GM21390 (cell line): ENCODE measurements at regions not wholly inside any gene's neighbourhood (a gene's known extent, or its start where the extent isn't known, plus 50 kb on each side); places are given as distances from the start of the nearest gene placed in this dataset.
"Not testable (repeated sequence)": the region's sequence is repeated elsewhere in the genome, so short reads cannot be mapped to it uniquely, and the experiment has no call there.

Experiments
- ATAC-seq: cut with Tn5 transposase; IDR thresholded peaks from one replicate; pipeline ENCODE4 v1.9.1; 2021; ENCODE audit not compliant: unreplicated experiment

- ATAC-seq = no peak
These were observed 75.0 kb upstream of the FST start for GRCh38 chr5:53405396-53405795.

GRCh38 chr5:53406630-53407316 lies 73.7 kb upstream of the FST start:
- no peak for ATAC-seq

GRCh38 chr5:53407373-53407772 lies 73.1 kb upstream of the FST start:
- no peak for ATAC-seq

GRCh38 chr5:53411388-53411787 lies 69.0 kb upstream of the FST start:
- ATAC-seq = no peak

DNA sequence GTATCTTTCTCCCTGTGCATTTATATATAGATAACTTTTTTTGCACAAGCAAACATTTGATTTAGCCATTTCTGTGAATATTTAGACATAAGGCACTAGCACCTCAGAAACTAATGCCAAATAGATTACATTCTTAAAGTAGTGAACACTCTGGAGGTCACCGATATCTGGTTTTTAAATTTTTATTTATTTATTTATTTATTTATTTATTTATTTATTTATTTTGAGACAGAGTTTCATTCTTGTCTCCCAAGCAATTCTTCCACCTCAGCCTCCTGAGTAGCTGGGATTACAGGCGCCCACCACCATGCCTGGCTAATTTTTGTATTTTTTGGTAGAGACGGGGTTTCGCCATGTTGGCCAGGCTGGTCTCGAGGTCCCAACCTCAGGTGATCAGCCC lies 67.9 kb upstream of the FST start:
- not testable (repeated sequence) for ATAC-seq

DNA sequence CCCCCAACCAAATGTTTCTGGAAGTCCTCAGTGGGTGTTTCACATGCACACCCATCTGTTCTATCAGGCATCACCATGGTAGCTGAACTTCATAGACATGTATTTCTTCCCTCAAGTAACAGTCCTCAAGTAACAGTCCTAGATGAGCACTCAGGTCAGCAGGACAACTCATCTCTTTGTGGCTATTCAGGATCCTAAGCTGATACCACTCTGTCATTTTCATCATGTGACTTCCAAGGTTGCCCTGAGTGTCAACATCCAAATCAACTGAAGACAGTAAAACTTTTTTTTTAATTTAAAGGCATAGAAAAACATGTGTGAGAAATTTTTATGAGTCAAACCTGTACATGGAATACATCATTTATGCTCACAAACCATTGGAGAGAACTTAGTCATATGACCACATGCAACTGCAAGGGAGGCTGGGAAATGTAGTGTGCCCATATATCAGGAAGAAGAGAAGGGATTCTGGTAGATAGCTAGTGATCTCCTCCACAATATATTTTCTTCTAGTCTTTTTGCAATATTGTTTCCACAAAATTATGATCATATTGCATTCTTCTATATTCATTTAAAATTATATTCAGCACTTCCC lies 64.2 kb upstream of the FST start:
- ATAC-seq = peak; percentile 62

DNA sequence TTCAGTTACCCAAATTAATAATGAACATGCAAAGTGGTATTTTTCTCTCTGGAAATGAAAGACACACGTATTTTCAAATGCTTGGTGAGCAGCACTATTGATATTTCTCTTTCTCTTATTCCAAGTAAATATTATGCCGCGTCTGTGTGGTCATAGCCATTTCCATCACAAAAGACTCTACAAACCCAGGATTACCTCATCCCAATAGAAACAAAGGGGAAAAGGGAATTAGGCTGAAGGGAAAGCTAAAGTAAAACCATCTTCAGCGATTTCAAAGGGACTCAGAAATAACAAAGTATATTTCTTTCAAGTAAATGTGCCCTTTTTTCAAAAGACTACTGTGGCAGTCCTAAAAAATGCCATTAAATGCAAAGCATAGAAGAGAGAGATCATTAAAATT lies 62.0 kb upstream of the FST start:
- ATAC-seq = no peak

- ATAC-seq = no peak
These were observed 61.4 kb upstream of the FST start for GRCh38 chr5:53418826-53419658.

DNA sequence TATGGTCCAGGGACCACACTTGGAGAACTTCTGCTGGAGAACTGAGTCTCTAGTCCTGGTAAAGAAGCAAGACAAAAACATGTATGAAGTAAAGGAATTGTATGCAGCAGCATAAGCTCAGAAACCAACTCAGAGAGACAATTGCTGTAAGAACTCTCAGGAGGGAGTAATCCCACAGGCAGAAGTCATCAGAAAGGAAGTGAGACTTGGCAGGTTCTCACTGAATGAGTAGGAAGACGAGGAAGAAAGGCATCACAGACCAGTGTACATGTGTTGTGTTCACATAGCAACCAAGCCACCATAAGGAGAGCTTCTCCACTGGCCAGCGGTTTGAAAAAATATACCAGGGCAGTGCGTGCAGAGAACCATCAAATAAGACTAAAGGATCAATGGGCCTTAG lies 57.9 kb upstream of the FST start:
- ATAC-seq = no peak

DNA sequence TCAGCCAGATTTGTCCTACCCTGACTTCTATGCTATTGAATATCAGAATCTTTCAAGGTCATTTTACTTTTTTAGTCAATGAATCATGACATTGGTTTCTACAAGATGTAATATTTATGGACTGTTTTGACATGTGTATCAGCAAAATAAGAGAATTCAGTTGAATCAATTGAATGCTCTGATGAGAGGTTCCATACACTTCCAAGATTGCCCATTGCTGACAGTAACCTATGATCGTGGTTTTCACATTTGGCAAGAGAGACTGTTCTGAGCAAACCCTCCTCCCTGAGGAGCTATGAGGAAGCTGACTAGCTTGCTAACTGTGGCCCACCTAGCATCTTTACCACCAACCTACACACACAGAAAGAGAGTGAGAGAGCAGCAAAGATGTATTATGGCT lies 56.7 kb upstream of the FST start:
- no peak for ATAC-seq

DNA sequence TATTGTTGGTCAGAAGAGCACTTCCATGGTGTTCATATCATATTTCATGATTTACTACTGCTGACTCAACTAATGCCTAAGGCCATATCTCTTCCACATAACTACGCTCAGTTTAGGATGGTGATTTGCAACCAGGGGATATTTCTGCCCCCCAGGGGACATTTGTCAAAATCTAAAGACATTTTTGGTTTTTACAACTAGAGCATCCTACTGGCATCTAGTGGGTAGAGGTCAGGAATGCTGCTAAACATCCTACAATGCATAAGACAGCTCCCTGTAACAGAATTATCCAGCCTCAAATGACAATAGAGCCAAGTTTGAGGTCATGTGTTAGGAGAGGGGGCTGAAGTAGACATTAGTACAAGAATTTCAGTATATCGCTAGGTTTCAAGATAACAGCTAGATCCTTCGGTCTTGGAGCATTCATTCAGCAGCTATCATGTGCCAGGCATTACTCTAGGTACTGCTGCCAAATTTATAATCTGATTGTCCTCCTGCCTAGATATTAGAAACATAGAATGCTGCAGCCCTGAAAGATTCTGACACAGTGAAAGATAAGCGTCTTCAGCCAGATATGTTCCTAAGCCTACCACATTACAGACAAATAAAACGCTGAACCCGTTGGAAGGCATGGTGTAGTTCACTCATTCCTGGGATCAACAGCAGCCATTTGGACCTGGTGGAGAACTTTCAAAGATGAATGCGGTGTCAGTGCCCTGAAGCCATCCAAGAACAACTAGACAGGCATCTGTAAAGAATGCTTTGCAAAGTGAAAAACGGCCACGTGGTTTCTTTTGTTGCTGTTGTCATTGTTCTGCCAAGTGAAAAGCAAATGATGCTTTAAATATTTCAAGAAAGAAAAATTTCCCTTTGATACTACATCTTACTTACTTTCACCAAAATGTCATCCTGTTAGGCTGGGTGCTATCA lies 55.5 kb upstream of the FST start:
- ATAC-seq = no peak

DNA sequence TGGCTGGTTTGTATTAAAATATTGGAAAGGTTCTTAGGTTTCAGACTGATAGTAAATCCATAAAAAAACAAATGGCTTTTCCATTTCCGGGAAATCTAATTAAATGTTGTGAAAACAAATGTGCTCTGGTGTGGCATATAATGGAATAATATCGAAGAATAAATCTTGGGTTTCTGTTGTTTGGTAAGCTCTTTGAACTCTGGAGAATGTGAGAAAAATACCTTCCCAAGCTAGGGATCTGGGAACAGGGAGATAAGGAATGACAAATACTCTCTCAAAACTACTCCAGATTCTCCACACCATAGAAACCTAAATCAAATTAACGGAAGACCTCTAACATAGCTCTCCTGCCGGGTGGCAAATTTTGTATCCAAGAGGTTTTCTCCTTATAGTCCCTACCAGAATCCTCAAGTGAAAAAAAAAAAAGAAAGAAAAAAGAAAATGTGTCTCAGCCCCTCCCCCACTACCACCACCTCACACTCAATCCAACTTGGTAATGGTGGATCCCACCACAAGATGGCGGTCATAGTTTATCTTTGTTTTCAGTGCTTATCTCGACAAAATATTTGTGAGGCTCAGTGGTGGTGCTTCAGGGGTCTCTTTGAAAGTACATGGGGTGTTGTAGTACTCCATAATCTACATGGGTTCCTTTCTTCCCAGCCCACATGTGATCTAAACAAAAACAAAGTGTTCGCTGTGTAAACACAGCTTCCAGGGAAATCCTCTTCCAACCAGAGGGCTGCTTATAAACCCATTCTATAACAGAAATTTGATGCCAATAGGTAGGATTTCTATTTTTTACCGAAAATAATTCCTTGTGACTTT lies 54.5 kb upstream of the FST start:
- no peak for ATAC-seq

GRCh38 chr5:53426512-53426830 lies 54.0 kb upstream of the FST start:
- ATAC-seq = no peak

DNA sequence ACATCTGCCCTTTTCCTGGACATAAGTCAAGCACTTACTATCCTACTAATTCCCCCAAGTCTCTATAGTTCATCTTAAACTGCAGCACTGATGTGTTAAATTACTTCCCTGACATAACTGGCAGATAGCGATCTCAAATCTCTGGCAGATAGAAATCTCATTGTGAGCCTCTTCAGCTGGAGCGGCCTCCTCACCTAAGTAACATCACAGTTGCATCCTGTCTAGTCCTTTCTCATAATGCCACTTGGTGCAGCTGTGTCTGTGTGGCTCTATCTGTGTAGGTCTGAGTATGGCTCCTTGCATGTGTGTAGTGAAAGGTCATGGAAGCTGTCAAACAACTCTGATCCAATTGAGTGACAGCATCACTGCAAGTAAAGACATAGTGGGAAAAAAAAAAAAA lies 53.6 kb upstream of the FST start:
- no peak for ATAC-seq

- ATAC-seq = no peak
These were observed 52.5 kb upstream of the FST start for GRCh38 chr5:53427965-53428364.

GRCh38 chr5:53429706-53430105 lies 50.7 kb upstream of the FST start:
- ATAC-seq = no peak

DNA sequence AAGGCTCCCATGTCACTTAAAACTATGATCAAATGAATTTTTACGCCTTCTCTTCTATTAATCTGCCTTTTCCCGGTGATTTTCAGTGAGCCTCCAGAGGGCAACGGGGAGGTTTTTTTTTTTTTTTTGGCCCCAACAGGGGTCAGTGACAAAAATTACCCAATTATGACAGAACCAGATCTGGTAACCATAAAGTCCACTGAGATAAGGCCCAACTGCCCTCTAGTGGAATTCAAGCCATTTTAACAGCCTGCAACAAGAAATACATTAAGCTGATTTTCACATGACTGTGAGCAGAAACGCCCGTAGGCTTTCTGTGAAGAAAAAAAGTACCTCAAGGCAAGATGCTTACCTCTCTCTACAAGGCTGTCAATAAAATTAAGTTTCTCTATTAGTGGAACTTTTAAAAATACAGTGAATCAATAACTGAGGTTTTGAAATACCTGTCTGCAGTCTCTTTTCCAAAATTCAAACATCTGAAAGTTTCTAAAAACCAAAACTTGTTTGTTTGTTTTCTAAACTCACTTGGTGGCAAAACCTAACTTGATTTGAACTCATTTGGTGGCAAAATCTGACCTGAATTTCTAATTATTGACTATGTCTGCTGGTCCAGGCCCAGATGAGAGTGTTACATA lies 49.7 kb upstream of the FST start:
- no peak for ATAC-seq
